ENCODE measurements at regions not wholly inside any gene's neighbourhood (a gene's known extent, or its start where the extent isn't known, plus 50 kb on each side); places are given as distances from the start of the nearest gene placed in this dataset.
A peak's percentile ranks its signal among the peaks of the same experiment; 100 is the strongest.

GRCh38 chr1:199799116-199799515 is 228.4 kb upstream of the NR5A2 start:
- POLR2A ChIA-PET (ENCODE audit: low non-redundant PET) = no interaction called here
- CTCF ChIA-PET = no interaction called here
- TF ChIP-seq CTCF (conservative IDR thresholded peaks at IDR 0.05; ENCODE audit: low read depth) = no peak
- DNase-seq (ENCODE audit: low spot score) = no peak
- no peak overlapping the region for H3K27ac ChIP-seq

- TF ChIP-seq CTCF (conservative IDR thresholded peaks at IDR 0.05; ENCODE audit: low read depth) = no peak
- H3K27ac ChIP-seq = no peak overlapping the region
- no peak for DNase-seq (ENCODE audit: low spot score)
- ChIA-PET POLR2A (ENCODE audit: low non-redundant PET) (no interaction called here), CTCF (no interaction called here)
Measured at GRCh38 chr1:199804526-199804925, 223.0 kb upstream of the NR5A2 start.

- H3K27ac ChIP-seq = no peak overlapping the region
- DNase-seq (ENCODE audit: low spot score) = peak; percentile 16
Measured at GRCh38 chr1:199808110-199808870, 219.2 kb upstream of the NR5A2 start.

GRCh38 chr1:199809311-199809710 is 218.2 kb upstream of the NR5A2 start:
- no peak overlapping the region for H3K27ac ChIP-seq
- ChIA-PET POLR2A (ENCODE audit: low non-redundant PET) (no interaction called here), CTCF (no interaction called here)
- DNase-seq (ENCODE audit: low spot score) = no peak
- no peak for TF ChIP-seq CTCF (conservative IDR thresholded peaks at IDR 0.05; ENCODE audit: low read depth)

More at GRCh38 chr1:199808110-199808870, 219.2 kb upstream of the NR5A2 start:
- ChIA-PET POLR2A (ENCODE audit: low non-redundant PET) (no interaction called here), CTCF (interaction anchor here (0.6 kb wide), 1 partner anchor 285 kb away, joined by 3 read pairs; no protein-coding TSS in a partner anchor)
- TF ChIP-seq CTCF (conservative IDR thresholded peaks at IDR 0.05; ENCODE audit: low read depth) = no peak

GRCh38 chr1:199811163-199811562 is 216.3 kb upstream of the NR5A2 start:
- DNase-seq (ENCODE audit: low spot score) = no peak
- H3K27ac ChIP-seq = no peak overlapping the region
- CTCF ChIA-PET = interaction anchor here (0.5 to 0.7 kb wide), 2 partner anchors 237 to 1410 kb away, joined by 3 read pairs; no protein-coding TSS in a partner anchor
- POLR2A ChIA-PET (ENCODE audit: low non-redundant PET) = no interaction called here
- TF ChIP-seq CTCF (conservative IDR thresholded peaks at IDR 0.05; ENCODE audit: low read depth) = no peak

GRCh38 chr1:199813198-199813597 is 214.3 kb upstream of the NR5A2 start:
- H3K27ac ChIP-seq = no peak overlapping the region
- TF ChIP-seq CTCF (conservative IDR thresholded peaks at IDR 0.05; ENCODE audit: low read depth) = no peak
- CTCF ChIA-PET = interaction anchor here (0.8 to 1.3 kb wide), 2 partner anchors 15 to 30 kb away, joined by 3 read pairs; no protein-coding TSS in a partner anchor
- DNase-seq (ENCODE audit: low spot score) = no peak
- POLR2A ChIA-PET (ENCODE audit: low non-redundant PET) = interaction anchor here (0.5 kb wide), 1 partner anchor 218 kb away, joined by 6 read pairs; no protein-coding TSS in a partner anchor
